PC-3 (cell line): ENCODE measurements at regions not wholly inside any gene's neighbourhood (a gene's known extent, or its start where the extent isn't known, plus 50 kb on each side); places are given as distances from the start of the nearest gene placed in this dataset.

Experiments used
- CTCF ChIP-seq: fragments of 300-600 bp; sonication (generic); conservative IDR thresholded peaks from 2 replicates; pipeline ENCODE4 v1.5.1; 2017; ENCODE audit warnings: antibody characterized with exemption, low read depth, mild to moderate bottlenecking, low read length
- EZH2 ChIP-seq: fragments of 300-600 bp; sonication (generic); IDR thresholded peaks from one replicate; pipeline ENCODE4 v1.6.1; 2017; ENCODE audit warnings: antibody characterized with exemption, mild to moderate bottlenecking, low read length; ENCODE audit not compliant: unreplicated experiment
- EZH2phosphoT487 ChIP-seq: fragments of 300-600 bp; sonication (generic); IDR thresholded peaks from 2 replicates; pipeline ENCODE4 v1.6.1; 2018; ENCODE audit warnings: mild to moderate bottlenecking, antibody characterized with exemption, low read length, borderline replicate concordance

GRCh38 chr12:131445184-131445774 is 265.6 kb upstream of the SFSWAP start:
- TF ChIP-seq EZH2phosphoT487: no peak
- no peak for TF ChIP-seq EZH2
- no peak for TF ChIP-seq CTCF
